ENCODE measurements at regions not wholly inside any gene's neighbourhood (a gene's known extent, or its start where the extent isn't known, plus 50 kb on each side); places are given as distances from the start of the nearest gene placed in this dataset.

GRCh38 chr6:166244353-166245045, 63.7 kb downstream of the PRR18 start:
- TF ChIP-seq CTCF (conservative IDR thresholded peaks at IDR 0.05 in 1 of 2, IDR thresholded peaks at IDR 0.05 in 1 of 2; ENCODE audit: extremely low read depth in 1 of 2, insufficient read depth in 1 of 2, low read depth in 1 of 2, low read length in 2 of 2) (no peak), EZH2 (IDR thresholded peaks at IDR 0.05; ENCODE audit: borderline replicate concordance, low read length) (no peak)
